ENCODE measurements at regions not wholly inside any gene's neighbourhood (a gene's known extent, or its start where the extent isn't known, plus 50 kb on each side); places are given as distances from the start of the nearest gene placed in this dataset.

DNA sequence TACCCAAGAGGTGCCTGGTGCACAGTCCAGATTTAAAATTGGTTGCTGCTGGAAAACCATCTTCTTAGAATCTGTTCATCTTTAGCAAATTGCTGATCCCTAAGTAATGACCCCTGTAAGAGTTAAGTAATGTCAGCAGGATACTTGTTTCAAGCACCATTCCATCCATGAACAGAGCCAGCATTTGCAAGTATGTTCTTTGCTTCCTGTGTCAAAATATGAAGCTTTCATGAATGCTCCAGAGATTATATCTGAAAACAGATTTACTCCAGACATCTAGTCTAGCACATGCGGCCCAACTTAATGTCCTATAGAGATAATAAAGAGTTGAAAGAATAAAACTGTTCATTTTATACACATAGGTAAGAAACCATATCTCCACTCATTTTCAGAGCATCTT, 98.7 kb upstream of the ZNF438 start:
- no peak for TF ChIP-seq GATA2 (IDR thresholded peaks at IDR 0.05; ENCODE audit: insufficient read depth, insufficient read length, low read depth, low read length)
- TF ChIP-seq, protein P1, sequence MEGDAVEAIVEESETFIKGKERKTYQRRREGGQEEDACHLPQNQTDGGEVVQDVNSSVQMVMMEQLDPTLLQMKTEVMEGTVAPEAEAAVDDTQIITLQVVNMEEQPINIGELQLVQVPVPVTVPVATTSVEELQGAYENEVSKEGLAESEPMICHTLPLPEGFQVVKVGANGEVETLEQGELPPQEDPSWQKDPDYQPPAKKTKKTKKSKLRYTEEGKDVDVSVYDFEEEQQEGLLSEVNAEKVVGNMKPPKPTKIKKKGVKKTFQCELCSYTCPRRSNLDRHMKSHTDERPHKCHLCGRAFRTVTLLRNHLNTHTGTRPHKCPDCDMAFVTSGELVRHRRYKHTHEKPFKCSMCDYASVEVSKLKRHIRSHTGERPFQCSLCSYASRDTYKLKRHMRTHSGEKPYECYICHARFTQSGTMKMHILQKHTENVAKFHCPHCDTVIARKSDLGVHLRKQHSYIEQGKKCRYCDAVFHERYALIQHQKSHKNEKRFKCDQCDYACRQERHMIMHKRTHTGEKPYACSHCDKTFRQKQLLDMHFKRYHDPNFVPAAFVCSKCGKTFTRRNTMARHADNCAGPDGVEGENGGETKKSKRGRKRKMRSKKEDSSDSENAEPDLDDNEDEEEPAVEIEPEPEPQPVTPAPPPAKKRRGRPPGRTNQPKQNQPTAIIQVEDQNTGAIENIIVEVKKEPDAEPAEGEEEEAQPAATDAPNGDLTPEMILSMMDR (IDR thresholded peaks at IDR 0.05; ENCODE audit: extremely low read depth in 1 of 2, insufficient read depth in 1 of 2, low read depth in 1 of 2, low read length in 2 of 2), result no peak
- TF ChIP-seq EZH2 (IDR thresholded peaks at IDR 0.05; ENCODE audit: borderline replicate concordance, low read depth, low read length, severe bottlenecking), result no peak
- no peak for TF ChIP-seq POLR2AphosphoS5 (IDR thresholded peaks at IDR 0.05; ENCODE audit: insufficient read depth, low read depth, low read length)
- TF ChIP-seq MYC (IDR thresholded peaks at IDR 0.05; ENCODE audit: low read depth, low read length), result no peak
- TF ChIP-seq JUN (IDR thresholded peaks at IDR 0.05; ENCODE audit: borderline replicate concordance, insufficient read depth, insufficient read length, low read depth), result no peak
- TF ChIP-seq POLR2A (IDR thresholded peaks at IDR 0.05; ENCODE audit: low read depth, low read length), result no peak
- TF ChIP-seq, protein P2, sequence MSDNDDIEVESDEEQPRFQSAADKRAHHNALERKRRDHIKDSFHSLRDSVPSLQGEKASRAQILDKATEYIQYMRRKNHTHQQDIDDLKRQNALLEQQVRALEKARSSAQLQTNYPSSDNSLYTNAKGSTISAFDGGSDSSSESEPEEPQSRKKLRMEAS (IDR thresholded peaks at IDR 0.05; ENCODE audit: insufficient read depth, insufficient read length), result no peak
